TTC549 (cell line): ENCODE measurements at regions not wholly inside any gene's neighbourhood (a gene's known extent, or its start where the extent isn't known, plus 50 kb on each side); places are given as distances from the start of the nearest gene placed in this dataset.

ENCODE experiments used
- FAIRE-seq: peaks from 2 replicates; lab custom pipeline; 2012; peaks lifted over from hg19 to GRCh38; lab: Jason Lieb, UNC

DNA sequence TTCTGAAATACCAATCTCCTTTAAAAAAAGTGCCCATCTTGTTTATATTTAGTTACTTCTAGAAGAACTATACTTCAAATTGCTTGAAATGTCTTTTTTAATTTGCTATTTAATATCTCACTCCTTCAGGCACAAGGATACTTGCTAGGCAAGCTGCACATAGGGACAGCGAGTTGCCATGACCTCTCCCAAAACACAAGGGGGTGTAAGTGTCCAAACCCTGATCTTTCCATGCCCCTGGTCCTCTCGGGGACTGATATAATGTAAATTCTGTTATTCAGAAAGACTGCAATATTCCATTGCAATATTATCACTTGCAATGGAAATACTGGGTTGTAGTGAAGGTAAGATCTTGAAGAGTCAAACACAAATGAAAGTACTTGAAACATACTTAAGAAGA, 480.4 kb downstream of the CETN3 start:
- no peak for FAIRE-seq

DNA sequence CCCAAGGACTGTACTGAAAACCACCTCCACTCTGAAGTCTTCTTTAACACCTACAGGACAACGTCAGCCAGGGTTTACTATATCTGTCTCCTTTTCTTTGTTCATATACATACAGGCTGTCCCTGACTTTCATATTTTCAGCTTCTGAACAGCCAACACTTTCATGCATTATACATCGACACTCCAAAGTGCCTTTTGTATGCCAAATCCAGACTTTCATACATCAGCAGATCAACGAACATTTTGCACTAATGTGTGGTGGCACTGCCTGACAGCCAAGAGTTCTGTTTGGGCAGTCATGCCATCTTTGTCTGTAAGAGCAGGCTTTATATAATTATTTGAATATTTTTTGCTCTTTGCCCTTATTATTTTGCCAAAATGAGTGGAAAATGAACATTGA, 487.4 kb downstream of the CETN3 start:
- FAIRE-seq: no peak

DNA sequence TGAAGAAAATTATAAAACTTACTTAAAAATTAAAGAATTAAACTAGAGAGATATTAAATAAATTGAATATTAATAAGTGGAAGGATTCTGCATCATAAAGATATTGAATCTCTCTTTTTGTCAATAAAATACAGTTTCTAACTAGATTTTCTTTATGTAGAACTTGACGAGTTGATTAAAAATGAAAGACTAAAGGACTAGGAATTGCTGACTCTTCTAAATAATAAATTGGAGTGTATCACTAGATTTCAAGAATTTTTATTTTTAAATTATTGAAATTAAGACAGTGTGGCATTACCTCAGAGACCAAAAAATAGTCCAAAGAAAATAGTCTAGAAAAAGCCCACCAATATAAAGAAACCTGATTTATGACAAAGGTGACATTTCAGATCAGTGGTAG, 492.4 kb downstream of the CETN3 start:
- no peak for FAIRE-seq

DNA sequence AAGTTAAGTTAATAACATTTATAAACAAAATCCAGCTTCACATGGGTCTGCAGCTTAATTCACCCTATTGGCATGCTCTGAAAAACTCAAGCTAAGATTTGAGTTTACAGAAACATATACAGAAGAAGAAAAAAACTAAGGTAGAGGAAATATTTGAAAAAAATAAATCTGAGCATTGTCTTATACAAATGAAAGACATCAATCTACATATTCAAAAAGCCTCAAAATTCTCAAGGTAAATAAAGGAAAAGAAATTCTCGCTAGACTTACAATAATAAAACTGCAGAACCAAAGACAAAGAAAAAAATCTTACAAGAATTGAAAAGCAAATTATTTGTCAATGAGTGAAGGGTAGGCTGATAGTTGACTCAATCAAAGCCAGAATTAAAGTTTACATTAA, 493.4 kb downstream of the CETN3 start:
- no peak for FAIRE-seq

DNA sequence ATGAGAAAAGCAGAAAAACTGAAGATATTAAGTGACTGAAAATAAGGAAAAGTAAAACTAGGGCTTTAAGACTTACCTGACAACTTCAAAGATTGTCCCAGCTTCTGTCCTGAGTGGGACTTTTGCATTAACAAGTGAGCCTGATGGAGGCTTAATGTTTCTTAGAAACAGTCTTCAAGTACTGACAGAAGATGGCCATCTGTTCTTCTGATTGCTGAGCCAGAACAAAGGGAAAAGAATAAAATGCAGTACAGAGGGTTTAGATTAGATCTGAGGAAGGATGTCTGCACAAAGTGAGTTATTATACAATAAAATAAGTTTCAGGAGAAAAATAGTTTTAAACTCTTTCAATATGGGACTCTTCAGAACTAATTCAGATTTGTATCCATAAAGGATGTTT, 500.7 kb downstream of the CETN3 start:
- no peak for FAIRE-seq

DNA sequence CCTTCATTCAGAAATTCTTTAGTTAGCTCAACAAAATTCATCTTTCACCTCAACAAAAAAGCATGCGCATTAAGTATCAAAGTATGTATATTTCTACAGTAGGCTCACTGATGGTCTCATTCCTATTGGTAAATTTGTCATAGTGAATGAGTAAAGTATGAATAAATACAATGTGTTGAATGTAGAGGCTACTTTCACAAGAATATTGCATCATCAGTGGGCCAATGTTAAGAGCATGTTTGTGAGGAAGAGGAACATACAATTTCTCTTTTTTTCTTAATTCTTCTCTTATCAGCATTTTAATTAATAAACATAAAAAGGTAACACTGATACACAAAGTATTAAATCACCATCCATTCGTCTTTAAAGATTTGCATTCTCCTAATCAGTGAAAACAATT, 505.1 kb downstream of the CETN3 start:
- no peak for FAIRE-seq

DNA sequence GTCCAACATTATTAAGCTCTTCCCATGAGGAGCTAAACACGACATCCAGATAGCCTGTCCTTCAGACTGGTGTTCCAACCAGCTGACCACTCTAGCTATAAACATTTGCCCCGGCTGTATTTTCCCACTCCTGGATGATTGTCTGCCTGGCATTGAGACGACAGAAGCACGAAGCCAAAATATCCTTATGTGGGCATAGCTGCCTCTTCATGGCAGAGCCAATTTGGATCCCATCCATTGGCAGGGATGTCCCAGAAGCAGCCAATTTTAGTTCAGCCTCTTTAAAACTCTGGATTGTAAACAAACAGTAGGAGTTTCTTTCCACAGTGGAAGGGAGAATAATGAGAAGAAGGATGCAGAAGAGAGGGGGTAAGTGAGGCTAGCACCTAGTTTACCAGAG, 507.6 kb downstream of the CETN3 start:
- no peak for FAIRE-seq

DNA sequence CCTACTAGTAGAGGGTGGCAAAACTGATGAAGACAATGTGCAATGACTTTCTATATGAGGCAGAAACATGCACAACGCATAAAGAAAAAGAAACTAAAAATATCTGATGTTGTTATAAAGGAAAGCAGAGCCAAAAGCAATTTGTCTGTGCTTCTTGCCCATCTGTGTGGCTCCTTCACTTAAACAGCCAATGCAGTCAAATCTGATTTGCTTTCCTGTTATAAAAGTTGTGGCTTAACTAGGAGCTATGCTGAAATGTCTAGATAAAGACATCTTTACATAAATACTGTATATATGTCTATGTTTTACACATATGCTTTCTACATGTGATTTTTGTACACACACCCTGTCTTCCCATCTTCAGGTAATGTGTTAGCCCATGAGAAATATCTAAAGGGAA, 508.2 kb downstream of the CETN3 start:
- no peak for FAIRE-seq

DNA sequence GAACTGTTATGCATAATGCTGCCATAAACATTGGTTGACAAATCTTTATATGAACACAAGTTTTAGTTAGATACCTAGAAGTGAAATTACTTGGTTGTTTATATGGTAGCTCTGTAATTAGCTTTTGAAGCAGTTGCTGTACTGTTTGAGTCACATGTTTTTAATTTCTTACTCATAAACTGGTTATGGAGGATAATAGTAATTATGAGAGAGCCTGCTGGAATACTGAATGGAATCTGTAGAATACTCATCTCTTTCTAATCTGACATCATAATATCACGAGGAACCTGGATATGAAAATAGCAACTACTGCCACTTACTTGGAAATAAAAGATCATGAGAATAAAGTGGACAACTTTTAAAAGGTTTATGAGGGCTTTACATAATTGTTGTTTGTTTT, 509.2 kb downstream of the CETN3 start:
- FAIRE-seq: no peak

DNA sequence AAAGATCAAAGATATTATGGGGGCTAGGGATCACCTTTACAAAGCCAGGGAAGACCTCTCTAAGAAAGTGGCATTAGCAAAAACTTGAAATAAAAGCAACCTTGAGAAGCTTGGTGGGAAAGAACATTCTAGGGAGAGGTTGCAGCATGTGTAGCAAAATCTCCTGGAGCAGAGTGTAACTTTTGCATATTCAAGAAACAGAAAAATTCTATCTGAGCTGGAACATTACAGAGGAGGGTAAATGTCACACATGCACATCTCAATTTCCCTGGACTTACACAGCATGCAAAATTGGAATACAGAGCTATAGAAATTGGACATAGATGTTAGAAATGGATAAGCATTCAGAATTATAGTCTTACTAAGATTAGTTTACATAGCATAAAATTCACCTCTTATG, 510.0 kb downstream of the CETN3 start:
- FAIRE-seq: no peak

DNA sequence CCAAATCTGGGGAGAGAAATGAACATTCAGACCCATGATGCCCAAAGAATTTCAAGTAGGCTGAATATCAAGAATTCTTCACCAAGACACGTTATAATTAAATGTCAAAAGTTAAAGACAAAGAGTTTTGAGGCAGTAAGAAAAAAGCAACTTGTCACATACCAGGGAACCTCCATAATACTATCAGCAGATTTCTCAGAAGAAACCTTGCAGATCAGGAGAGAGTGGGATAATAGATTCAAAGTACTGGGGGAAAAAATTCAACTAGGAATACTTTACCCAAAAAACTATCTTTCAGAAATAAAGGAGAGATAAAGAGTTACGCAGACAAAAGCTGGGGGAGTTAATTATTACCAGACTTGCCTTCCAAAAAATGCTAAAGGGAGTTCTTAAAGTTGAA, 516.0 kb downstream of the CETN3 start:
- FAIRE-seq: no peak

DNA sequence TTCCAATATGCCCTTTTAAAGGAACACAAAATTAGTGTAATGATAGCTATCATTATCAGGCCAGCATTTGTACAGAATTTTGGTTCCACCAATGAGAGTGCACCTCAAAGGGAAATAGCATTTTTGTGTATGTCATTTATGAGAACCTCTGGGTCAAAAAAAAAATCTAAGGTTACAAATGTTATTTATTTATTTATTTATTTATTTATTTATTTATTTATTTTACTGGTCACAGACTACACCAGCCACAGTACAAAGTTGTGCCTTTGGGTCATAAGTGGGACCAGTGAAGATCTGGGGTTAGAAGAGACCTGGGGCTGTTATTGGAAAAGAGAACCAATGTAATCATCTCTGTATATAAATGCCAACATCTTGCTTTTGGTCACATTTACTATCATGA, 523.9 kb downstream of the CETN3 start:
- FAIRE-seq: no peak

DNA sequence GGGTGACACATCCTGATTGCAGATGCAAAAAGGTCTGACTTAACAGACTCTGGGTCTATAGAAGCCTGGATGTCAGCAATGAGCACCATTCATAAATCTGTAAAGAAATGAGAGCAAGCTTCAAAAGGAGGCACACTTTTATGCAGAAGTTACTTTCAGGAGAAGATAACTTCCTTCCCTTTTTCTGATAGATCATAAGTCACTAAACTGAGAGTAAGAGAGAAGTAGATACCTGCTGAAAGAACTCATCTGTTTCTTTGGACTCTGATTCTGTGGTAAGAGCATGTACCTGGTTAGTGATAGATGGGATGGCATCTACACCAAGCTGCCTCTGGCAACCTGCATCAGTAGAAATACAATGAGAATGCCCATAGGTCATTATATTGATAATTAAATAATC, 525.6 kb downstream of the CETN3 start:
- no peak for FAIRE-seq

DNA sequence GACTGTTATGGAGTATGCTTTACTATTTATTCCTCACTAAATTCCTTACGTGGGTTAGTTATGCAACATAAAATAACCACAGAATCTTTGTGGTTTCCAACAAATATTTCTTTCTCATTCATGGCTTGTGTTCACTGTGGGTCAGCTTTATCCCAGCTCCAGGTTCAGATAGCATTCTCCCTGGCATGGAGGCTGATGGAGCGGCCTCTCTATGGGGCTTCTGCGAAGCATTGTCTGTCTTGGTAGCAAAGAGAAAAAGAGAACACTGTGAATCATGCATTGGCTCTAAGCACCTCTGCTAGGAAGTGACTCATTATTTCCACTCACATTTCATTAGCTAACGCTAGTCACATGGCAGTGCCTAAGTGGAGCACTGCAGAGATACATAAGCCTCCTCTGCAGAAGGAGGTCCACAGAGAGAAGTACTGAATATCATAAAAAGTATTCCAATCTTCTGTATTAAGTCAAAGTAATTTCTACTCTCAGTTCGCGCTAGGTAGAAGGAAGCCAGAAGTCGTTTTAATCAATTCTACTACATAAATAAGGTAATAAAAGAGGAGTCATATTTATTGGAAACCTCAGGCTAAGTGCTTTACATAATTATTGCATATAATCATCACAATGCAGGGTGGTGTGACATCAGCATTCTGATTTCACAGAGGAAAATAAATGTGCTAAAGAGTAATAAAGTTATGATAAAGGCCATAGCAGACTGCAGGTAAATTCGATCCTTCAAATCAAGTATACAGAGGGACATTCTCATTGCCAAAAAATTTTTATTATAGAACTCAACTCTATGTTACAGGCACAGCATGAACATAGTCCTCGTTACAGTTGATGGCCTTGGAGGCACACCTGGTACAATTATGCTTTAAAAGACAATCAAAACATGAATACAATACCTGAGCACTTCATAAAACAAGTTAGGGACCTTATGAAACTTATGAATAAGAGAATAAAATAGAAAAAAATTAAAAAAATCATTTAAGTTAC, 531.1 kb downstream of the CETN3 start:
- no peak for FAIRE-seq

DNA sequence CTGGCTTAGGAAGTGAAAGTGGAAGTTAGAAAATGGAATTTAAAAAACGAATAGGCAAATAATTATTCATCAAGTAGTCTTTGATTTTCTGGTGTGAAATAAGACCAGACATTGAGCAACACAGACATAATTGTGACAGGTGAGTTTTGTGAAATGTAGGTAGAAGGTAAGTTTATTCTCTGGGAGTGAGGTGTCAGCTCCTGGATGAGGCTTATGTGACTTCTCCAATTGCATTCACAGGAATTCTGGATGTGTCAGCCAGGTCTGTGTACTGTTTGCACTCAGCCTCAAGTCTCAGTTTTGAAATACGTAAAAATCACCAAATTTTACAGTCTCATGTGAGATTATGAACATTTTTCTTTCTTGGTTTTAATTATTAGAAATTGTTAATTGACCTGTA, 537.6 kb downstream of the CETN3 start:
- no peak for FAIRE-seq

DNA sequence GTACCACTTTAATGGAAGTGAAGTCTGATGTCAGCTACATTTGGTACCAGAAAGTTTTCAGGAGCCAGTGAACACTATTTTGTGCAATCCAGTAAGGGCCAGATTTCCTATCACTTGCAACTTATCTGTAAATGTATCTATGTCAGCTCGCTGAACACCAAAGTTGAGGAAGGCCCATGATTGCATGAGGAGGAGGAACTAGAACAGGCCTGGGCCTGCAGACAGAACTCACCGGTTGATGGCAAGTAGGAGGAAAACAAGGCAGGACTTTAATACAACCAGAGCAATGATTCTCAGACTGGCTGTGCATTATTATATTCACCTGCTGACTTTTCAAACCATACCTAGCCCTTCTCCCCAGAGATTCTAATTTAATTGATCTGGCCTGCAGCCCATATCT, 540.2 kb downstream of the CETN3 start:
- no peak for FAIRE-seq

DNA sequence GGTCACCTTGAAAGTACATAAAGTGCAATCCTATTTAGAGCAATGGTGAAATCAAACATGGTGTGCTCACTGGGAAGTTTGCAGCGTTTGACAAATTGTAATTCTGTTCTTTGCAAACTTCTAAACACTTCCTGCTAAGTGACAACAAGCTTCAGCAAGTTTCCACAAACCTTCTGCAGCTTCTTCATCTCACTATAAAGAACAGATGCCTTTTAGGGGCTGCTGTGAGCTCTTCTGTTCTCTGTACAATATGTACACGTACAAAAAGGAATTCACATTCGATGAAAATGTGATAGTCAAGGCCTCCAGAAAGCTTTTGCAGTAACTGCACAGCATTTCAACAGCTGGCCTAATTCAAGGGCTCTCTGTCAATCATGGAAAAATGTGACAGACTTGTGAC, 543.1 kb downstream of the CETN3 start:
- FAIRE-seq: no peak

DNA sequence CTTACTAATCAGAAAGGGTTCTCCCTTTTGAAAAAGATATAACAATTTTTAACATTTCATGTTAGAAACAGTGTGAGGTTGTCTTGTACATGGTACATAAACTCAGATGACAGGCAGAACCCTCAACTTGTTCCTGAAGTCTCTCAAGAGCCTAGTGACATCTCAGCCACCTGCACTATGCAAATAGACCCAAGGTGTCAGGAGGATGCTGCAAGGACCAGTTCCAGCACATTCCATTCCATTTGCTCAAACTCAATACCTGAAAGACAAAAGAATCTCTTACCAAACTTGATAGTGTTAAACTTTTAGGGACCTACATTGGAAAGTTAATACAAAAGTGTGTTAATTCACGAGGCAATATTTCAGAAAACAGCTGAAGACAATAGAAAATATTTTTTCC, 544.6 kb downstream of the CETN3 start:
- no peak for FAIRE-seq

DNA sequence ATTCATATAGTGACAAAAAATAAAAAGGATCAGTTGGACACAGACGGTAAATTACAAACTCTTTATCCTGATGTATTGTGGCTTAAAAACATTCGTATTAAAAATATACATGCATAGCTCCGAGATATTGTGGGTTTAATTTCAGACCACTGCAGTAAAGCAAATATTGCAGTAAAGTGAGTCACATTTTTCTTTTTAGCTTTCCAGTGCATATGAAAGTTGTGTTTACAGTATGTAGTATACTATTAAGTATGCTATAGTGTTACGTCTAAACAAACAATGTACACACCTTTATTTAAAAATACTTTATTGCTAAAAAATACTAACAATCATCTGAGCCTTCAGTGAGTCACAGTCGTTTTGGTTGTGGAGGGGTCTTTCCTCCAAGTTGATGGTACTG, 551.8 kb downstream of the CETN3 start:
- no peak for FAIRE-seq

DNA sequence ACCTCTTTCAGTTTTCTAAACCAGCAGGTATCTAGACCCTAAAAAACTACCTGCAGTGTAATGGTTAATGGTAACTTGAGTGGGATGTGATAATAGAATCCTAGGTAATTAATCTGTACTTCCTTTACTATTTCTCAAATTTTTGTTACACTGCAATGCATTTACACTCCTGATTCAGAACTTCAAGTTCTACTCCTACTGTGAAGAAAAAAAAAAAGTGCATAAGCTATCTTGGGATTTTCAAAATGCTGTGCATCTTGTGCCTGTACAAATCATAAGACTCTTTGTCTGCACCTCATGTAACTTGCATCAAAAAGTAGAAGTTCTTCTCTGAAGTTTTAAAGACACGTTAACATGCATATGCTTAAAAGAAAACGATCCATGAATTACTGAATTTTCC, 554.1 kb downstream of the CETN3 start:
- no peak for FAIRE-seq

DNA sequence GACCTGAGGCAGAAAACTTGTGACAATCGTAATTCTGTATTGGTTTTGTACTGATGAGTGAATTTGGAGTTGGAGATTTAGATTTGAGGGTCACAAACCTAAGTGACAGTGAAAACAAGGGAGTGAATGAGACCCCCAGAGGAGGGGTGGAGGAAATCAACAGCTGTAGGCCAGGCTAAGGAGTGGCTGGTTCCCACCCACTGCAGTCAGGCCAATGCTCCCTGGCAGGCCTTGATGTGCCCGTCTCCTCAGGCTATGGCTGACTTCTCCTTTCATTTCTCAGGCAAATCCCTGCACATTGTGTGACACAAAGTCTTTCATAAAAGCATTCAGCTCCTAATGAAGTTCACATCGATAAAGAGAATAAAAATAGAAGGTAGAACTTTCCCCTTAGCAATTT, 557.6 kb downstream of the CETN3 start:
- no peak for FAIRE-seq

DNA sequence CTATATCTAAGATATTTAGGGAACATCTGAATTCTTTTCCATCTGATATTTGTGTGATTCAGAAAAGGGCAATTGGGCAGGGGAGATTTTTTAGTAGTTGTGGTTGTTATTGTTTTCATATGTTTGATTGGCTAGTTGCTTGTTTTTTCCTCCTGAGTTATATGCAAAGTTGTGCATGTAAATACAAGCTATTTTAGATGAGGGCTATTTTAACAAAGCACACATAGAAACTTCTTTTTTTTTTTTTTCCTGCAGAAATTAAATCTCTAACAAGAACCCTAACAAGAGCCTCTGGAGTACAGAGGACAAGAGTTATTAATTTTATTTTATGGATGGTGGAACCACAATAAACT, 559.1 kb downstream of the CETN3 start:
- FAIRE-seq: no peak

DNA sequence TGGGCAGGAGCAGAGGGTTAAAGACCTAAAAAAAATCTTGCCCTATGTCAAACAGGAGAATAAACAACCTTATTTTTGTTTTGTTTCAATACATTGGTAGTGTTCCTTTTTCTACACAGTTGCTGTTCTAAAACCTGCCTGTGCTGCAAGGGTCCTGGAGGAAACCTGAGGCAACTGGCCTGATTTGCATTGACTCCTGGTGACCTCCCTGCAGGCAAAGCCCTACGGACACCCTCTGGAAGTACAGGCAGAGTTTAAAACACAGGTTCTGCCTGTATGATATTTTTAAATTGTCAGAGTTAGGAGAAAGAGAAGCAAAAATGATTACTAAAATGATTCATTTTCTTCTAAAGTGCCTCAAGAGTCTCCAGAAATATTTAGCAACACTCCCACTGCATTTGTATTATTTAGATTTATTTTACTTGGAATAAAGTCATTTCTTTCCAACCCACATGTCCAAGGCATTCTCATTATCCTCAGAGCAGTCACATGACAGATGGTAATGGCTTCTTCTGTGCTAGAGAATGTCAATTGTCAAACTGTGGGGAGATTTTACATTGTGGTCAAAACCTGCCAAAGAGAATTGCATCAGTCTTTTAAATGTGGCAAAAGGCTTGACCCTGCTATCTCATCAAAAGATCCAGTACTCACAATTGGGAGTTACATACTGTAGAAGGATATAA, 559.6 kb downstream of the CETN3 start:
- no peak for FAIRE-seq

DNA sequence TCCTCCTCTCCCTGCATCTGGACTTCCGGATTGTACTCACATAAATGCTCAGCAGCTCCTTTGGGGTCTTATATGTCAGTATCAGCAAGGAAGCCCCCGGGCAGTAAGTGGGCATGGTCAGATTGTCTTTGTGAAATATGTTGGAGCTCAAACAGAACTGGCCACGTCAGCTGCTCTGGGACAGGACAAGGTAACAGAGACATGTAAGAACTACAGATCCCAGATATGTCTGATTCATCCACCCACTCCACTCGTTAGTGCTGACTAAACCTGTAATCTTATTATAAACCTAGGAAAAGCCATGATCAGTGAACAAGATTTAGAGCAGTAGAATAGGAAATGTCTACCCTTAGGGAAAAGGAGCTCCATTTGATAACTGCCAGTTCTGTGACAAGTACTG, 561.8 kb downstream of the CETN3 start:
- no peak for FAIRE-seq
